ENCODE measurements at regions not wholly inside any gene's neighbourhood (a gene's known extent, or its start where the extent isn't known, plus 50 kb on each side); places are given as distances from the start of the nearest gene placed in this dataset.

- TF ChIP-seq SETDB1 (IDR thresholded peaks at IDR 0.05; ENCODE audit: insufficient read length, low read length) (no peak), CTCF (tag by site-specific recombination; IDR thresholded peaks at IDR 0.05) (no peak), ZNF560 (tag by site-specific recombination; IDR thresholded peaks at IDR 0.05; ENCODE audit: borderline replicate concordance) (no peak), ZNF426 (tag by site-specific recombination; IDR thresholded peaks at IDR 0.05) (no peak), ZNF184 (tag by site-specific recombination; IDR thresholded peaks at IDR 0.05) (no peak), ZNF768 (tag by site-specific recombination; IDR thresholded peaks at IDR 0.05) (no peak)
- TF ChIP-seq, protein P1, sequence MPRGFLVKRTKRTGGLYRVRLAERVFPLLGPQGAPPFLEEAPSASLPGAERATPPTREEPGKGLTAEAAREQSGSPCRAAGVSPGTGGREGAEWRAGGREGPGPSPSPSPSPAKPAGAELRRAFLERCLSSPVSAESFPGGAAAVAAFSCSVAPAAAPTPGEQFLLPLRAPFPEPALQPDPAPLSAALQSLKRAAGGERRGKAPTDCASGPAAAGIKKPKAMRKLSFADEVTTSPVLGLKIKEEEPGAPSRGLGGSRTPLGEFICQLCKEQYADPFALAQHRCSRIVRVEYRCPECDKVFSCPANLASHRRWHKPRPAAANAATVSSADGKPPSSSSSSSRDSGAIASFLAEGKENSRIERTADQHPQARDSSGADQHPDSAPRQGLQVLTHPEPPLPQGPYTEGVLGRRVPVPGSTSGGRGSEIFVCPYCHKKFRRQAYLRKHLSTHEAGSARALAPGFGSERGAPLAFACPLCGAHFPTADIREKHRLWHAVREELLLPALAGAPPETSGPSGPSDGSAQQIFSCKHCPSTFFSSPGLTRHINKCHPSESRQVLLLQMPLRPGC (tag by site-specific recombination; IDR thresholded peaks at IDR 0.05): no peak
Observed at GRCh38 chr16:50442221-50442620, 73.4 kb upstream of the BRD7 start.

Measured in HEK293 (cell line).